Loucy (cell line): ENCODE measurements at regions not wholly inside any gene's neighbourhood (a gene's known extent, or its start where the extent isn't known, plus 50 kb on each side); places are given as distances from the start of the nearest gene placed in this dataset.

ENCODE experiments used
- H2AFZ ChIP-seq: fragments of 200-600 bp; sonication (generic); 2 replicates; pipeline ENCODE4 v1.6.0; 2016; ENCODE audit warnings: antibody characterized with exemption, mild to moderate bottlenecking, low read length, moderate library complexity
- H3F3A ChIP-seq: fragments of 200-600 bp; 2 replicates; pipeline ENCODE4 v1.6.0; 2016; ENCODE audit warnings: antibody characterized with exemption, low read depth, mild to moderate bottlenecking
- H3K27me3 ChIP-seq: fragments of 200-600 bp; sonication (generic); 2 replicates; pipeline ENCODE4 v1.6.1; 2014; ENCODE audit warnings: low read length, mild to moderate bottlenecking; ENCODE audit not compliant: insufficient read depth, poor library complexity, severe bottlenecking
- H3K36me3 ChIP-seq: fragments of 200-600 bp; sonication (generic); 2 replicates; pipeline ENCODE4 v1.6.1; 2016; ENCODE audit warnings: low read length; ENCODE audit not compliant: insufficient read depth
- H3K4me1 ChIP-seq: fragments of 200-600 bp; sonication (generic); 2 replicates; pipeline ENCODE4 v1.5.1; 2014; ENCODE audit warnings: low read length, mild to moderate bottlenecking; ENCODE audit not compliant: insufficient read depth, poor library complexity, severe bottlenecking
- H3K4me2 ChIP-seq: fragments of 200-600 bp; sonication (generic); 2 replicates; pipeline ENCODE4 v1.6.0; 2014; ENCODE audit warnings: antibody characterized with exemption, low read length, low read depth, mild to moderate bottlenecking; ENCODE audit not compliant: poor library complexity, severe bottlenecking
- H3K4me3 ChIP-seq: fragments of 200-600 bp; sonication (generic); 2 replicates; pipeline ENCODE4 v1.5.1; 2014; ENCODE audit warnings: low read length, mild to moderate bottlenecking, mixed read lengths; ENCODE audit not compliant: poor library complexity, severe bottlenecking
- H3K79me2 ChIP-seq: fragments of 200-600 bp; sonication (generic); 2 replicates; pipeline ENCODE4 v1.6.1; 2014; ENCODE audit warnings: low read length; ENCODE audit not compliant: insufficient read depth
- H3K9ac ChIP-seq: fragments of 200-600 bp; sonication (generic); 2 replicates; pipeline ENCODE4 v1.6.0; 2014; ENCODE audit warnings: mild to moderate bottlenecking, low read depth, low read length, moderate library complexity; ENCODE audit not compliant: poor library complexity, severe bottlenecking
- H3K9me2 ChIP-seq: fragments of 200-600 bp; sonication (generic); replicated peaks from 2 replicates; pipeline ENCODE4 v1.6.1; 2016; ENCODE audit warnings: low read depth, low read length, mixed read lengths
- H3K9me3 ChIP-seq: fragments of 200-600 bp; sonication (generic); 2 replicates; pipeline ENCODE4 v1.6.1; 2014; ENCODE audit warnings: mild to moderate bottlenecking, antibody characterized with exemption, low read length, low read depth; ENCODE audit not compliant: insufficient read depth
- H4K20me1 ChIP-seq: fragments of 200-600 bp; sonication (generic); 2 replicates; pipeline ENCODE4 v1.6.0; 2014; ENCODE audit warnings: antibody characterized with exemption, low read length, mild to moderate bottlenecking; ENCODE audit not compliant: insufficient read depth, poor library complexity, severe bottlenecking
- CTCF ChIP-seq: fragments of 200-600 bp; sonication (generic); conservative IDR thresholded peaks from 2 replicates; pipeline ENCODE4 v1.5.1; 2014; ENCODE audit warnings: mild to moderate bottlenecking, antibody characterized with exemption, low read length
- EZH2phosphoT487 ChIP-seq: fragments of 200-600 bp; IDR thresholded peaks from 2 replicates; pipeline ENCODE4 v1.6.1; 2018; ENCODE audit warnings: antibody characterized with exemption, mild to moderate bottlenecking, moderate library complexity, borderline replicate concordance

GRCh38 chr16:60510941-60511340 is 1525.3 kb downstream of the CDH8 start:
- Histone ChIP-seq H3K27me3 (no peaks in the 10 kb centered on the region), H3K4me3 (no peak overlapping the region), H3K36me3 (no peaks in the 10 kb centered on the region), H3F3A (no peaks in the 10 kb centered on the region), H3K4me2 (no peak overlapping the region), H3K9me2 (no peaks in the 10 kb centered on the region), H3K9ac (no peak overlapping the region), H3K9me3 (no peaks in the 10 kb centered on the region), H3K4me1 (no peaks in the 10 kb centered on the region), H3K79me2 (no peaks in the 10 kb centered on the region), H2AFZ (no peak overlapping the region), H4K20me1 (no peaks in the 10 kb centered on the region)
- no peak for TF ChIP-seq EZH2phosphoT487

GRCh38 chr16:60510208-60510607 is 1526.0 kb downstream of the CDH8 start:
- no peaks in the 10 kb centered on the region for H3F3A ChIP-seq
- H3K4me1 ChIP-seq, result no peaks in the 10 kb centered on the region
- H2AFZ ChIP-seq, result no peak overlapping the region
- H3K27me3 ChIP-seq, result no peaks in the 10 kb centered on the region
- no peaks in the 10 kb centered on the region for H4K20me1 ChIP-seq
- H3K36me3 ChIP-seq, result no peaks in the 10 kb centered on the region
- no peak overlapping the region for H3K9ac ChIP-seq
- TF ChIP-seq CTCF (no peak), EZH2phosphoT487 (no peak)
- no peak overlapping the region for H3K4me3 ChIP-seq
- no peak overlapping the region for H3K4me2 ChIP-seq
- no peaks in the 10 kb centered on the region for H3K9me3 ChIP-seq
- no peaks in the 10 kb centered on the region for H3K9me2 ChIP-seq
- no peaks in the 10 kb centered on the region for H3K79me2 ChIP-seq

GRCh38 chr16:60491273-60491672 is 1545.0 kb downstream of the CDH8 start:
- Histone ChIP-seq H3K27me3 (no peaks in the 10 kb centered on the region), H3K4me2 (no peak overlapping the region), H3K4me3 (no peak overlapping the region), H3F3A (no peaks in the 10 kb centered on the region), H3K9me2 (no peaks in the 10 kb centered on the region), H3K79me2 (no peaks in the 10 kb centered on the region), H3K9ac (no peak overlapping the region), H3K4me1 (no peaks in the 10 kb centered on the region), H4K20me1 (no peaks in the 10 kb centered on the region), H3K36me3 (no peaks in the 10 kb centered on the region), H3K9me3 (no peaks in the 10 kb centered on the region), H2AFZ (no peak overlapping the region)
- TF ChIP-seq EZH2phosphoT487 (no peak), CTCF (no peak)

GRCh38 chr16:60485872-60486489 is 1550.3 kb downstream of the CDH8 start:
- Histone ChIP-seq H4K20me1 (no peaks in the 10 kb centered on the region), H3K4me2 (no peak overlapping the region), H3K4me1 (no peaks in the 10 kb centered on the region), H3K9me3 (no peaks in the 10 kb centered on the region), H3K79me2 (no peaks in the 10 kb centered on the region), H3K27me3 (no peaks in the 10 kb centered on the region), H3K36me3 (no peaks in the 10 kb centered on the region), H3K9ac (no peak overlapping the region), H2AFZ (no peak overlapping the region), H3F3A (no peaks in the 10 kb centered on the region), H3K9me2 (no peaks in the 10 kb centered on the region), H3K4me3 (no peak overlapping the region)
- TF ChIP-seq CTCF, result no peak
- no peak for TF ChIP-seq EZH2phosphoT487
